Bronchial epithelial cell (primary cell): ENCODE measurements at regions not wholly inside any gene's neighbourhood (a gene's known extent, or its start where the extent isn't known, plus 50 kb on each side); places are given as distances from the start of the nearest gene placed in this dataset.

Experiments used
- DNase-seq: peaks from one replicate; pipeline ENCODE4 v3.0.0-alpha.2; 2010; ENCODE audit warnings: low read depth
- FAIRE-seq: peaks from 2 replicates; lab custom pipeline; 2011; peaks lifted over from hg19 to GRCh38; lab: Jason Lieb, UNC
- H3K27me3 ChIP-seq: 2 replicates; pipeline ENCODE4 v1.5.1; 2011; ENCODE audit warnings: low read length; ENCODE audit not compliant: control insufficient read depth, insufficient read depth
- H3K36me3 ChIP-seq: 2 replicates; pipeline ENCODE4 v1.5.1; 2011; ENCODE audit warnings: low read length; ENCODE audit not compliant: control insufficient read depth, insufficient read depth
- H3K4me3 ChIP-seq: 2 replicates; pipeline ENCODE4 v1.5.1; 2011; ENCODE audit warnings: mild to moderate bottlenecking, low read depth, low read length, control low read depth
- TF ChIP-seq, protein P1 (sequence below): IDR thresholded peaks from 2 replicates; pipeline ENCODE4 v1.5.1; 2011; ENCODE audit warnings: mild to moderate bottlenecking, moderate library complexity, low read length, control low read depth, inconsistent platforms; ENCODE audit not compliant: insufficient read depth, severe bottlenecking

GRCh38 chr2:129866391-129866790 is 113.1 kb upstream of the RAB6C start:
- DNase-seq (no peak), FAIRE-seq (no peak)
- H3K36me3 ChIP-seq, result no peaks in the 10 kb centered on the region
- no peak overlapping the region for H3K4me3 ChIP-seq
- TF ChIP-seq, protein P1, sequence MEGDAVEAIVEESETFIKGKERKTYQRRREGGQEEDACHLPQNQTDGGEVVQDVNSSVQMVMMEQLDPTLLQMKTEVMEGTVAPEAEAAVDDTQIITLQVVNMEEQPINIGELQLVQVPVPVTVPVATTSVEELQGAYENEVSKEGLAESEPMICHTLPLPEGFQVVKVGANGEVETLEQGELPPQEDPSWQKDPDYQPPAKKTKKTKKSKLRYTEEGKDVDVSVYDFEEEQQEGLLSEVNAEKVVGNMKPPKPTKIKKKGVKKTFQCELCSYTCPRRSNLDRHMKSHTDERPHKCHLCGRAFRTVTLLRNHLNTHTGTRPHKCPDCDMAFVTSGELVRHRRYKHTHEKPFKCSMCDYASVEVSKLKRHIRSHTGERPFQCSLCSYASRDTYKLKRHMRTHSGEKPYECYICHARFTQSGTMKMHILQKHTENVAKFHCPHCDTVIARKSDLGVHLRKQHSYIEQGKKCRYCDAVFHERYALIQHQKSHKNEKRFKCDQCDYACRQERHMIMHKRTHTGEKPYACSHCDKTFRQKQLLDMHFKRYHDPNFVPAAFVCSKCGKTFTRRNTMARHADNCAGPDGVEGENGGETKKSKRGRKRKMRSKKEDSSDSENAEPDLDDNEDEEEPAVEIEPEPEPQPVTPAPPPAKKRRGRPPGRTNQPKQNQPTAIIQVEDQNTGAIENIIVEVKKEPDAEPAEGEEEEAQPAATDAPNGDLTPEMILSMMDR, result no peak
- H3K27me3 ChIP-seq, result no peaks in the 10 kb centered on the region

GRCh38 chr2:129868151-129868550 is 111.3 kb upstream of the RAB6C start:
- Histone ChIP-seq H3K36me3 (no peaks in the 10 kb centered on the region), H3K27me3 (no peaks in the 10 kb centered on the region), H3K4me3 (no peak overlapping the region)
- DNase-seq (no peak), FAIRE-seq (no peak)
- TF ChIP-seq, protein P1, result no peak

GRCh38 chr2:129870685-129871241 is 108.7 kb upstream of the RAB6C start:
- Histone ChIP-seq H3K4me3 (no peak overlapping the region), H3K27me3 (no peaks in the 10 kb centered on the region), H3K36me3 (no peaks in the 10 kb centered on the region)
- TF ChIP-seq, protein P1, result no peak
- DNase-seq (no peak), FAIRE-seq (no peak)

GRCh38 chr2:129872446-129872845 is 107.0 kb upstream of the RAB6C start:
- FAIRE-seq (no peak), DNase-seq (peak; percentile 43)
- Histone ChIP-seq H3K4me3 (no peak overlapping the region), H3K36me3 (no peaks in the 10 kb centered on the region), H3K27me3 (no peaks in the 10 kb centered on the region)
- TF ChIP-seq, protein P1, result no peak

GRCh38 chr2:129876541-129876940 is 102.9 kb upstream of the RAB6C start:
- TF ChIP-seq, protein P1, result no peak
- no peaks in the 10 kb centered on the region for H3K36me3 ChIP-seq
- no peak overlapping the region for H3K4me3 ChIP-seq
- no peaks in the 10 kb centered on the region for H3K27me3 ChIP-seq
- DNase-seq, result no peak
- no peak for FAIRE-seq

DNA sequence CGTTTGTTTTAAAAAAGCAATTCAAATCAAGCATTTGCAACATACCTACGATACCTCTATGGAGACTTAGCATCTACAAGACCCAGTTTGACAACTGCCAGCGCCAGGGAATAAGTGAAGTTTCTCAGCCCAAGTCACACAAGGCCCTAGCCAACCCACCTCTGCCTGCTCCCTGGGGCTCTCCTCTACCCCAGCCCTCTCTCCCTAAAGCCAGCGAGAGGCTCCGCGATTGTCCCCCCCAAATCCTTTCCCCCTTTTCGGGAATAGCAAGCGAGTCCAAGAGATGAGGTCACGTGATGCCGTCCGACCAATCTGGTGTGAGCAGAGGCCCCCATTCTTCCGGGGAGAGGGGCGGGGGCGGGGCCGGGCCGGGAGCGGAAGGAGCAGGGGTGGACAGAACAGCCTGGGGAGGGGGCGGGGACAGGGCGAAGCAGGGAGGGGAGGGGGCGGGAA is 102.2 kb upstream of the RAB6C start:
- Histone ChIP-seq H3K27me3 (no peaks in the 10 kb centered on the region), H3K36me3 (no peaks in the 10 kb centered on the region), H3K4me3 (peak overlapping the region; percentile 63)
- no peak for FAIRE-seq
- TF ChIP-seq, protein P1, result no peak
- peak; percentile 51 for DNase-seq
